ENCODE measurements at regions not wholly inside any gene's neighbourhood (a gene's known extent, or its start where the extent isn't known, plus 50 kb on each side); places are given as distances from the start of the nearest gene placed in this dataset.
"Not testable (repeated sequence)": the region's sequence is repeated elsewhere in the genome, so short reads cannot be mapped to it uniquely, and the experiment has no call there.

DNA sequence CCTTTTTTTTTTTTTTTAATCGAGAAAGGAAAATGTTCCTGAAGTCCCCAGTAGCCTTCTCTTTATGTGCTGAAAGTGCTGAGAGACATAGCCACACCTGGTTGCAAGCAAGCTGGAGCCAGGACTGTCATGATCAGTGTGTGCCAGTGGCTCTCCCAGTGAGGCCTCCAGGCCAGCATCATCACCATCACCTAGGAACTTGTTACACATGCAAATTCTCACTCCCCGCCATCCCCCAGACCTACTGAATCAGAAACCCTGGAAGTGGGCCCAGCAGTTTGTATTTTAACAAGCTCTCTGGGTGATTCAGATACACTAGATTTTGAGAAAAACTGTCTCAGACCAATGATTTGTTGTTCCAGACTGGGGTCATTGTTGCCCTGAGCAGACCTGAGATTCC is 181.9 kb upstream of the GLRA1 start:
- DNase-seq: no peak

DNA sequence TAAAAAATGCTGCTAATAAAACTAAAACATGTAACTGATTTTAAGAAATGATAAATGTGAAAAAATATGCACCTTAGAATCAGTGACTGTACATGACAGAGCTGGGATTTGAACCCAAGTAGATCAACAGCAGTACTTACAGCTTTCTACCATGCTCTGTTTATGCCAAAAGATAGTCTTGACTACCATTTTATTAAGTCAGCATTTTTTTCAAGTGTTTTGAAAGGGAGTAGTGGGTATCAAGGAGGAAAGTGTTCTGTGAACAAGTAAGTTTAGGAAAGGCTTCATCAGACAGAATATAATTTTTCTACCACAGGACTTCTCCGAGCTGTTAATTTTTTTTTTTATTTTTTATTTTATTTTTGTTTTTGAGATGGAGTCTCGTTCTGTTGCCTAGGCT is 180.4 kb upstream of the GLRA1 start:
- no peak for DNase-seq

DNA sequence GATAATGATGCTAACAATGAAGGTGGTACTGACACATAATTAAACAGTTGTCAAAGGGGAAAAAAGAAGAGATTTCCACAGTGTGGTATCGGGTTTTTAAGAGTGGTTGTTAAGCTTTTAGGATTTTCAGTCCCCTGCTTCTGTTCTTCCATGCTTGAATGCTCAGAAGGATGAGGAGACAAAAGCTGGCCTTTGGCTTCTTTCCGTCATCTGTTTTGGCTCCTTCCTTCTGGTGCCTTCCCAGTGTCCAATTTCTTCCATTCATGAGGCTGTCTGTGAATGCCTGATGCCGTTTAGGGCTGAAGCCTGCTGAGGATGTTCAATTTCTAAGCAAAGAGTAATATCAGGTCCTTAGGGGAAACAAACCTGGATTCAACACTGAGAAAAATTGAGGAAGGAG is 179.6 kb upstream of the GLRA1 start:
- DNase-seq: no peak

DNA sequence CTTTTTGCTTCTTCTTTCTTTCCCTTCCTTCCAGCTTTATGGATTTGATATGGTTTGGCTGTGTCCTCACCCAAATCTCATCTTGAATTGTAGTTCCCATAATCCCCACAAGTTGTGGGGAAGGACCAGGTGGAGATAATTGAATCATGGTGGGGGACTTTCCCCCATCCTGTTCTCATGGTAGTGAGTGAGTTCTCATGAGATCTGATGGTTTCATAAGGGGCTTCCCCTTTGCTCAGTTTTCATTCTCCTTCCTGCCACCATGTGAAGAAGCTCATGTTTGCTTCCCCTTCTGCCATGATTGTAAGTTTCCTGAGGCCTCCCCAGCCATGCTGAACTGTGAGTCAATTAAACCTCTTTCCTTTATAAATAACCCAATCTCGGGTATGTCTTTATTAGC is 178.3 kb upstream of the GLRA1 start:
- DNase-seq: not testable (repeated sequence)

DNA sequence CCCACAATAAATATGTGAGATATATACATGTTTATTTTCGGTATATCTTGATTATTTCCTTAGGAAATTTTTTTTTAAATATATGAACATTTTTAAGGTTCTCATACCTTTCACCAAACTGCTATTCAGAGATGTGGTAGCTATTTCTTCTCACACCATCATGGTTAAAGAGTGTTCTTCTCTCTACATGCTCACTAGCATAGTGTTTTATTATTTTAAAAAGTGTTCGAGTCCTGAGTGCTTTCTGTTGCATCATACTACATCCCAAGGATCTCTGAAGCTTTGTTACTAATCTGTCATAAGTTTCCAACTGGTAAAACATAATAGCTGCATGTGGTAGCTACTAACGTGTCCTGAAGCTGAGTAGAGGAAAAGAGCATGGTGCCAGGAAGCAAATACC is 177.4 kb upstream of the GLRA1 start:
- no peak for DNase-seq

DNA sequence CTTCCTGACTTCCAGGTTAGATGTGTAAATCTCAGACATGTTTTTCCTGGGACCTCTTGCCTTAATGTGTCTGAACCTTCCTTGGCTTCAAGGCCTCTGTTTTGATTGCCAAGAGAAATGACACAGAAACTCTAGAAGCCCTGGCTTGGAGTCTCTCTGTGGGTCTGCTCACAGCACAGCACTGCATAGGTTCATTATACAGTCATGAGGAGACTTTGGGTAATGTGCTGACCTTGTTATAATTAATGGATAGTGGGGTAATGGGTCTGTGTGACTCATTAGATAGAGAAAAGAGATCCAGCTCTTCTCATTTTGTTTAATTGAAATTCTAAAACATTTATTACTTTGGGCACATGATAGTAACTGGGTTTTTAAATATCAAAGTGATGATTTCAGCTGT is 175.8 kb upstream of the GLRA1 start:
- no peak for DNase-seq

DNA sequence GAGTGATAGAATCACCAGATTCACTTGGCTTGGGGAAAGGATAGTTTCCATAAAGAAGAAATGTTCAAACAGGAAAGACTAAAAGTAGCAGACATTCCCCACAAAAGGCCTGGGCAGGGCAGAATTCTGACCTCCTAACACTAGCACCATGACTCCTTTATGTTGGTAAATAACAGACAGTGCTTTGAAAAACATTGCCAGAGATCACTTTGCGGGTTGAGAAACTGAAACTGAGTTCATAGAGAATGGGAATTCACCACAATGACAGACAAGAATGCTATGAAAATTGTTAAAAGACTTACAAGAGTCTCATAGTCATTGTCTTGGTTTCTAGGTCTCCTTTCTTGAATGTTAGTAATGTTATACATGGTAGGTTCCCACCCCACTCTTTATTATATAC is 172.5 kb upstream of the GLRA1 start:
- DNase-seq: no peak

DNA sequence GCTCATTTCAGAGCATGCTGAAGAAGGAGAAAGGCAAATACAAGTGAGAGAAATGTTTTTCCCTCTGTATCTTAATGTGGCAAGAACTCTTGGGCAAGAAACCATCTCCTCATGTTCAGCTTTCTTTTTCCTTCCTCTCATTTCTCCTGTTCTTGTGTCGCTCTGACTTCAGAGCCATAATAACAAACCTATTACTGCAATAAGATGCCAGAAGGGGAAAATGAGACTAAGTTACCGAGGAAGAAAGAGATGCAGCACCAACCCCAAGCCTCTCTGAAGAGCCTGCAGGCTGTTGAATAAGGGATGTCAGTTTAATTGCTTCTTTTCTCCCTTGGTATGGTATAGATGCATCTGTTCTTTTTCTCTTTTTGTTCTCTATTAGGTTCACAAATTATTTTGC is 170.1 kb upstream of the GLRA1 start:
- DNase-seq: no peak

DNA sequence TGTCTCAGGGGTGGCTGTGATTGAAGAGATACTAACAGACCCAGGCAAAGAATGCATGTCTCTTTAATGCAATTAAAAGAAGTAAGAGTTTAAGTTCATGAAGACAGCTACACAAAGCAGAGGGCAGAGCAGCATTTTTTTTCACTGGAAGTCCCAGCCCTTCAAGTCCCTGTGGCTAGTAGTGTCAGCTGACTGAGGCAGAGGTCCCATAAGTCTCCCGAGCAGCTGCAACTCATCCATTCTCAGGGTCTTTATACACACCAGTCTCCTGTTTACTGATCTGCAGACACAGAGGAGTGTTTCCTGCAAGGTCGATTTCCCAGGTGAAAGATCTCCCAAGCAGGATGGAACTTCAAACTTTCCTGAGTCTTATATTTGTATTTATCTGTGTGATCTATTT is 169.4 kb upstream of the GLRA1 start:
- DNase-seq: no peak

DNA sequence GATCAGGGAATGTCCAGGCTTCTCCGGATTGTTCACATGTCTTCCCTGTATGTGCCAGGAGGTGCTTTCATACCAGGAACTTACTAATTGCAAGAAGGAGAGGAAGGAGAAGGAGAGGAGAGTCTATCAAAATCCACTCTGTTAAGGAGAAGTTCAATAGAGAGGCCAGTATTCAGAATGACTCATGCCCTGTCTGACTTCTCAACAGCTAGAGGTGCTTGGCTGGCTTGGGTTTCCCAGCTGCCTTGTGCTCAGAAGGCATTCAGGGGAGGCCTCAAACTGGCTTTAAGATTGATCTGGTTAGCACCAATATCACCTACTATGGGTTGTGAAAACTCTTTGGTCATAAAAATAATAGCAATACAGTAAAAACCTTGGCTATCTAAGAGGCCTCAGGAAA is 167.9 kb upstream of the GLRA1 start:
- DNase-seq: no peak

DNA sequence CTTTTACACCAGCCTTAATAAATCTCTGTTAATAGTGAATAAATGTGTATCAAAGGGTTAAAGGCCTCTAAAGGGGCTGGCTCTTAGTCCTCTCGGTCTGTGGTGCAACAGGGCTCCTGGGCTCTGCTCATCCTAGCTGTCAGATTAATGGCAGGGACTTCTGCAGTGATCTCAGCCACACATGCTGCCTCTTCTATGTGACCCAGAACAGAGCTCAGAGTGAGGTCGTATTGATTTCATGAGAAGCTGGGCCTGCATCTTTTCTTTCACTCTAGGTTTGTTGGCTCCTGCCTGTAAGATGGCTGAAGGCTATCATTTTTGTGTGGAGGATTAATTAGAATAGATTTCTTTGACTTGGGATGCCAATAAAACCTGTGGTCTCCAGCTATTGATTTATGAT is 165.0 kb upstream of the GLRA1 start:
- DNase-seq: peak in 1 of 3 experiments; percentile 36

DNA sequence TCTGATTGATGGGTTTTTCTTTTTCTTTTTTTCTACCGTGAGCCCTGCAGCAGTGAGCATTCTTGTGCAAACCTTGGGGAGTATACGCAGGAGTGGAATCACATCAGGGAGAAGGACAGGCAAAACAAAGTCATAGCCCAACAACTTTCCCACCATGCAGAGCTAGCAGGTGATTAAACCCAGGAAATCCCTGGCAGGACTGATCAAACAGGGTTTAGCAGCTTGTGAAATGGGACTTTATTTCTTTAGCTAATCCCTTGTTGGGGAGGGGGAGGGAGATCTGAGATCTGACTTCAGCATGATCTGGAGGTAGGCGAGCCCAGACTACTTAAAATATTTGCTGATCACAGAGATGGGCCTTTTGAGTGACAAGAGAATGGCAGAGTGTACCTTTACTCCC is 162.0 kb upstream of the GLRA1 start:
- DNase-seq: no peak

DNA sequence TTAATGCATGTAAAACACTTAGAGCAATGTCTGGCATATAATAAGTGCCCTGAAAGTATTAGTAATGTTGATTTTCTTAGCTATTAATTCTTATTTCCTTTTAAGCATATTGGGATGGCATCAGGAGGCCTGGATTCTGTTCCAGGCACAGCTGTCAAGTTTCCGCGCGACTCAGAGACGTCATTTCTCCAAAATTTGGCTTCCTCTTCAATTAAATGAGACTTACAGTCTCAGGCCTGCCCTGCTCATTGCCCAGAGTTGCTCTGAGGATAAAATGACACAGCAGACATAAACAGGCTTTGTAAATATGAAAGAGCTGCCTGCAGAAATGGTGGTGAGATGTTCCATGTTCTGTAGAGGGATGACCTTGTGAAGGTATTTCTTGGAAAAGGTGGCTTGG is 159.8 kb upstream of the GLRA1 start:
- no peak for DNase-seq

DNA sequence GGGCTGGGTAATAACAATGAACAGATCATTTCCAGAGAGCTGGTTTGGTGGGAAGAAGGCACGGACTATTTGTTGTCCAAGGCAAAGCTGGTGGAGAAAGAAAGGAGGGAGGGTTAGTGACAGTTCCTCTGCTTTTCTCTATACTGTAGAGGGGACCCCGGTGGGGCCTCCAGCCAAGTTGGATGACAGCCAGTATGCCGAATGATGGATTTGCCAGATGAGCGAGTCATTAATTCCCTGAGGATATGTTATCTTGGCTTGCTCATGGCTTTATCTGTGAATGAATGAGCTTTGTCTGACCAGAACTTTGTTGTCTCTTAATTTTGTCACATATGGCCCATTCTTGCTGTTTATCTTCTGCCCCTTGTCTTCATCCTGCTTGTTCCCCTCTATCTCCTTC is 158.6 kb upstream of the GLRA1 start:
- DNase-seq: no peak

DNA sequence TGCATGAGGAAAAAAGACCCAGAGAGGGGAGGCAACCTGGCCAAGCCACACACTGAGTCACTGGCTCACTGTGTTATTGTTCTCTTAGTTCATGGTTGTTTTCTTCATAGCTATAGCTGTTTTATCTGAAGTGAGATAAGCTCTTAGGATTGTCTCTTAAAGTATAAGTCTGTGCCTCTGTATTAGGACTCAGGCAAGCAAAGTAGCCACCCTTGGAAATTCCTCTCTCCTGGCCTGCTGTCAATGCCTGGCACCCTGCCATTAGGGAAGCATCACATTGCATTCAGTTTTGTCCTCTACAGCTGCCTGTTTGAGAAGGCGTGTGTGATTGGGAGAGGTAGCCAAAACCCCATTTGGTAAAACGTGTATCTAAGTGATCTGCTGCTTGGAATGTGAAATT is 147.4 kb upstream of the GLRA1 start:
- no peak for DNase-seq

DNA sequence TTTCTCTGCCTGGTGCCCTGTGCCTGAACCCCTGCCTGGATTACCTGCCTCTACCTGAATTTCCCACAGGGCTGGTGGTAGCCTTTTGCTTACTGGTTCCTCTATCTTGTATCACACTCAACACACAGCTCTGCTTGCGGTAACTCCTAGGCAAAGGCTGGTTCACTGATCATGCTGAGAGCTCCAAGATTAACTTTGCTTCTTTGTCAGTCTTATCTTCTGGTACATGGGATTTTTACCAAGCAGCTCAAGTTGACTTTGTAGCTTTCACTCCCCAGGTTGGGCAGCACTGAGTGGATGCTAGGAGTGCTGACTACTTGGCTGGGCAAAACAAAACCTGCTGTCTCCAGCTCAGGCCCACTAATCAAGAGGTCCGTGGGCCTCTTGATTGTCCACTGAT is 145.9 kb upstream of the GLRA1 start:
- DNase-seq: no peak

DNA sequence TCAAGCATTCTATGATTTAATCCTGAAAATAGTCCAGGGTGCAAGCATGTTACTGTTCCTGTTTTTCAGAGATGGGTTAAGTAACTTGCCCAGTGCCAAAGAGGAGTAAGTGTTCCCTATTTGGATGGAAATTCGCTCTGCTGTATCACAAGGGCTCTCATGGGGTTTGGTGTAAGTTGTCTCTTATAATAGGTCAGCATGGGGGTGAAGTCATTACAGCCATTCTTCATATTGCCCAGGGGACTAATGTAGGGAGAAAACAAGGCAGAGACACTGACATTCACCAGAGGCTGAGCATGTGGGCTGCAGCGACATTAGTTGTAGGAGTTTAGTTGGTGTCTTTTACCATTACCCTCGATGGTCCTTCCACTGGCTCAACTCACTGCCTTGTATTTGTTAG is 142.1 kb upstream of the GLRA1 start:
- peak in 1 of 3 experiments; percentile 40 for DNase-seq

DNA sequence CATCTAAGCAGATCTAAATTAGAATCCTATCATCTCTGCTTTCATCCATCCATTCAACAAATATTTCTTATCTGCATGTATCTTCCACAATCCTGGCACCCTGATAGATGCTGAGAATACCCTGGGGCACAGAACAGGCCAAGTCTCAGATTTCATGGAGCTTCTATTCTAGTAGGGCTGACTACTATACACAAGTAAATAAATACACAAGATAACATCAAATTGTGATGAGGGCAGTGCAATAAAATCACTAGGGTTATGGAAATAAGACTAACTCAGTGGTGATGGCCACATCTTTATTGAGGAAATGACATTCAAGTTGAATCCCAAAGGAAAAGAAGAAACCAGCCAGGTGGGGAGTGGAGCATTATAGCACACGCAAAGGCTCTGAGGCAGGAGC is 138.4 kb upstream of the GLRA1 start:
- DNase-seq: no peak

DNA sequence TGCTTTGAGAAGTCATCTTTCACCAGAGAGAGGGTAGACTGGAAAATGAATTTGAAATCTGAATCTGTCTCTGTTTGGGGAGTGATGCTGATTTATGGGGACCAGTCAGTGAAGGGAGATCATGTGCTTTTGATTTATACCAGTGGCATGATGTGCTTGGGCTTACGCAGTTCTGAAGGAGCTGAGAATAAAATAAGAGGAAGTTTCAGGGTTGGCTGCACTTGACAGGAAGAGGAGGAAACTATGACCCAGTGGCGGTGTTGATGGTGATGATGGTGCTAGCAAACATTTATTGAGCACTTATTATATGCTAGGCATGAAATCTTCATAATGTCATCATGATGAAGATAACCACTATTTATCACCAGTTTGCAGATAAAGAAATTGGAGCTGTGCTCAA is 136.4 kb upstream of the GLRA1 start:
- no peak for DNase-seq

DNA sequence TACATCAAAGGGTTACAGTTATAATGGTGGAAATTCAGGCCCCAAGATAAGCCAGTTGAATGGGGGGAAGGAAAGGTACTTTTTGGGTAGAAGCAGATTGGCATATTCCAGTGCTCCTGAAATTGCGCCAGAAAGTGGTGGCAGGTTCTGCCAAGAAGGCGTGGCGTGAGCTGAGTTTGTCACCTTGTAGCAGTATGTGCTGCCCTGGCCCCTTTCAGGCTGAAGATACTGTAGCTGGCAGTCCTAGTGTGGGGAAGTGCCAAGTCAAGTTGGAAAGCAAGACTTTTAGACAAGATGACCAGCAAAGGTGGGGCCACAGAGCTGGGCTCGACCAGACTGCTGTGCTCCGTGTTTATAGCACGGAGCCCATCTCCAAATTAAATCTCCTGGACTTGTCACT is 133.6 kb upstream of the GLRA1 start:
- no peak for DNase-seq

DNA sequence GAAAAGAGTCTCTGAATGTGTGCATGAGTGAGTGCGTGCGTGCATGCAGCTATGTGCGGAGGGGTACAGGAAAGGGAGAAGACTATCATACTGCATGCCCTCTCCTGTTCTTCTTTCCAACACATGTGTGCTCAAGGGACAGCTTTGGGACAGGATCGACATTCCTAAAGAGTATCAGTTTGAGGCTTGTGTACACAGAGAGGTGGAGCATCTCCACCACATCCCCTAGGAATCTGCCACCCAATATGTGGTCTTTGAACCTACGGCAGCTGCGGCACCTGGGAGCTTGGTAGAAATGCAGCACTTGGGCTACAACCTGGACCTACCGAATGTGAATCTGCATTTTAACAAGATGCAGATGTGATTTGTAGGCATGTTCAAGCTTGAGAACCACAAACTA is 132.3 kb upstream of the GLRA1 start:
- no peak for DNase-seq

DNA sequence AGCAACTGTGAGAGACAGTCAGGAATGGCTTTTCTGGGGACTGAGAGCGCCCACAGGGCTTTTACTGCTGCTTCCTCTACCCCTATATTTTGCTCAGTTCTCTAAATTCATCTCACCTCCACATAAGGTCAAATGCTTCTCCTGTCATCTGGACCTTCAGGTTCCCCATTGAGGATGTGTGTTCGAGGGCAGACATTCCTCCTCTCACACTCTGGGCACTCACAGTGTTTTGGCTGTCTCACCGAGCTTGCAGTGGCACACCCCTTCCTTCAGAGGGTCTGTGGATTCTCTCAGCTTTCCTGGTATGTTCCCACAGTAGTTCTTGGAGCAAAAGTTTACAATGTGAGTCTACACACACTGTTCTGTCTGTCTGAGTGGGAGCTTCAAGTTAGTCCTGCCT is 127.8 kb upstream of the GLRA1 start:
- DNase-seq: no peak

DNA sequence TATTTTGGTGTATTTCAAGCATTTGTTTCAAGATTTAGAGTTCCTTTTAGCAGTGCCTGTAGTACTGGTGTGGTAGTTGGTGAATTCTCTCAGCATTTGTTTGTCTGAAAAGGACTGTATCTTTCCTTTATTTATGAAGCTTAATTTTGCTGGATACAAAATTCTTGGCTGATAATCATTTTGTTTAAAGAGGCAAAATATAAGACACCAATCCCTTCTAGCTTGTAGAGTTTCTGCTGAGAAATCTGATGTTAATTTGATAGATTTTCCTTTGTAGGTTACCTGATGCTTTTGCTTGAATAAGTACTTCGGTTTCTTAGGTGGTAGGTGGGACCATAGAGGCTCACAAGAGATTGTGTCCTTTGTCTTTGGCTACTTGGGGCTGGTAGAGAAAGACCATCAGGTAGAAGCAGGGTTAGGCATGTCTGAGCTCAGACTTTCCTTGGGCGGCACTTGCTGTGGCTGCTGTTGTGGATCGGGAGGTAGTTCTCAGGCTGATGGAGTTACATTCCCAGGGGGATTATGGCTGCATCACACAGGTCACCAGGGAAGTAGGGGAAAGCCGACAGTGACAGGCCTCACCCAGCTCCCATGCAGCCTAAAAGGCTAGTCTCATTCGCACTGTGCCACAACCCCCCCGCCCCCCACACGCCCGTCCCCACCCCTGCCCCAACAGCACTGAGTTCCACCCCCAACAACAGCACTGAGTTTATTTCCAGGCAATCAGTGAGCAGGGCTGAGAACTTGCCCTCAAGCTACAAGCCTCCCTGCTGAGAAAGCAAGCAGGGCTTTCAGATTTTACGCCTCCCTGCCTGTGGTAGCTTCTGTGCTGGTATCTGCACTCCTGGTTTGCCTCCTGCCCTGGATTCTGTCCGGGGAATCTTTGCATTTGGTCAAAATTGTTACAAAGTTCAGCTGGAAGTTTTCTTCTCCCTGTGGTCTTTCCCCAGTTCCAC is 127.1 kb upstream of the GLRA1 start:
- DNase-seq: peak in 1 of 3 experiments; percentile 18

DNA sequence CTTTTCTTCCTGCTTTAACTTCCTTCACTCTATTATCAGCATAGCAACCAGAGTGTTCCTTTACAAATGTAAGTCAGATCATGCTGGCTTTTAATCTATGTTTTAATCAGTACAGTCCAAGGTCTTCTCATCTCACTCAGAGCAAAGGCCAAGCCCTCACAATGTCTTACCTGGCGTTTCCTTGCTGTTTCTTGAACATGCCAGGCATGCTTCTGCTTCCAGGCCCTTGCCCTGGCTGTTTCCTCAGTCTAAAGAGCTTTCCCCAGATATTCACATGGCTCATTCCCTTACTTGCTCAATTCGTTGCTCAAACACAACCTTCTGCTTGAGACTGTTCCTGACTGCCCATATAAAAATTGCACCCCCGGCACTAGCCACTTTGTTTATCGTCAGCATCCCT is 121.7 kb upstream of the GLRA1 start:
- no peak for DNase-seq

DNA sequence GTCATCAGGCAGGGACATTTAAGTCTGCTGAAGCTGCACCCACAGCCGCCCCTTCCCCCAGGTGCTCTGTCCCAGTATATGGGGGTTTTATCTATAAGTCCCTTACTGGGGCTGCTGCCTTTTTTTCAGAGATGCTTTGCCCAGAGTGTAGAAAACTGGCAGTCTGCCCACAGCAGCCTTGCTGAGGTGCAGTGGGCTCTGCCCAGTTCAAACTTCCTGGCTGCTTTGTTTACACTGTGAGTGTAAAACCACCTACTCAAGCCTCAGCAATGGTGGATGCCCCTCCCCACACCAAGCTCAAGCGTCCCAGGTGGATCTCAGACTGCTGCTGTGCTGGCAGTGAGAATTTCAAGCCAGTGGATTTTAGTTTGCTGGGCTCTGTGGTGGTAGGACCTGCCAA is 114.2 kb upstream of the GLRA1 start:
- peak in 2 of 3 experiments; percentile 22 to 28 for DNase-seq

All from NCI-H1417 (cell line).